Midbrain (tissue), 1 donor: ENCODE measurements at regions not wholly inside any gene's neighbourhood (a gene's known extent, or its start where the extent isn't known, plus 50 kb on each side); places are given as distances from the start of the nearest gene placed in this dataset.

Experiments used
- DNase-seq: peaks from one replicate; lab custom pipeline; 2025; lab: John Stamatoyannopoulos, UW

DNA sequence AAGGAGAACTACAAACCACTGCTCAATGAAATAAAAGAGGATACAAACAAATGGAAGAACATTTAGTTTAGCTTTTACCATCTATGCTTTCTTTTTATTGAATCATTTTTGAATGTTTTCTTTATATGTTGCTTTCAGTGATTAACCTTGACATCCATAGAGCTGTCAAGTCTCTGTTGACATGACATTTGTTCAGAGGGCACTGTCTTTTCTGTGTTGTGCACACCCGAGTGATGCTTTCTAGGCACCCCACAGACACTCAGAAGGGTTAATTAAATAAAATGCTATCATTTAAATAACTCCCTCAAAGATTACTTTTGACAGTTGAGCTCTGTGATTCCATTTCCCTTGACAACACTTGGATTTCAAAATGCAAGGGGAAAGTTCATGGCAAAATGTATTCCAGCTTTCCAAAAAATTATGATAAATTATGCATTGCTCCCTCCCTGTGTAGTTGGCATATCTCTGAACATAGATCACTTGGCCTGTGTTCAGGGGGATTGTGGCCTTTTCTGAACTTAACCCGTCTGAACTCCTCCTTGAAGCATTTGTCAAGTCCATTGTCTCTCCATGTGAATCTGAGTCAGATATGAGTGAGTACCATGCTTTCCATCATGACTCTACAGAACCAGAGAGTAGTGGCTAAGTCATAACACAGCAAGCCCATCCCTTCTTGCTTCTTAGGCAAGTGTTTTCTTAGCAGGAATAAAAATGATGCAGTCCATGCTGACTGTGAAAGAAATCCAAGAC is 372.6 kb downstream of the RPRM start:
- no peak for DNase-seq

DNA sequence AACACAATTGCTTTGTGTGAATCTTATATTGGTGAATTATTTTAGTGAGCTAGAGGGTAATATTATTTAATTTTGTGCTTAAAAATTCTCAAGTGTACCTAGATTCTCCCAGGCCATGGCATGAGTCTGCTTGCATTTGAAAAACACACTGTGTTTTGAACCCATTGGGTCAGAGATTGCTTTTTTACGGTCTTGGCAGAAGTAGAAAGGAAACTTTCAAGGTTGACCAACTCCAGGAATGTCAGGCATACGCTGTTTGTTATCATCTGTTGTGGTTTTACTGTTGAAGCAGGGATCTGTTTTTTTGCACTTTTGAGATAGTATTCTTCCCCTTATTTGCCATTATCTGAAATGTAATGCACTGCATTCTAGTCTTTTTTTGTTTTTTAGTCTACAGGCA is 377.4 kb downstream of the RPRM start:
- DNase-seq: no peak

DNA sequence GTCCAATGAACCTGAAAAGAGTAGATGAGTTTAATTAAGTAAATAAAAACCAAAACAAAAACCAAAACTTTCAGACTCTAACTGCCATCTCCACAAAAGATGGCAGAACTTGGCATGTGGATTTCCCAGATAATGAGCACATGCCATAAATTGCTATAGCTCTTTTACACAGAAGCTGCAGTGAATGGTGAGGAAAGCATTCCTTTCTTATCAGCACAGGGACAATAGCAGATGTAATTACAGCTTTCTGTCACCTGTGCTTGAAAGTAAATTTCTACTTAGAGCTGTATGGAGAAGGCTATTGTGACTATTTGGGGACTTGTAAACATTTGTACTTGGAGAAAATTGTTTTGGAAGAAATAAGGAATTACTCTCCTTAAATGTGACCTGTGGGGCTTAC is 378.4 kb downstream of the RPRM start:
- DNase-seq: no peak

GRCh38 chr2:153098073-153098472 is 379.7 kb downstream of the ARL6IP6 start:
- DNase-seq: no peak

- DNase-seq: no peak
Measured at GRCh38 chr2:153096272-153096671, 377.9 kb downstream of the ARL6IP6 start.

DNA sequence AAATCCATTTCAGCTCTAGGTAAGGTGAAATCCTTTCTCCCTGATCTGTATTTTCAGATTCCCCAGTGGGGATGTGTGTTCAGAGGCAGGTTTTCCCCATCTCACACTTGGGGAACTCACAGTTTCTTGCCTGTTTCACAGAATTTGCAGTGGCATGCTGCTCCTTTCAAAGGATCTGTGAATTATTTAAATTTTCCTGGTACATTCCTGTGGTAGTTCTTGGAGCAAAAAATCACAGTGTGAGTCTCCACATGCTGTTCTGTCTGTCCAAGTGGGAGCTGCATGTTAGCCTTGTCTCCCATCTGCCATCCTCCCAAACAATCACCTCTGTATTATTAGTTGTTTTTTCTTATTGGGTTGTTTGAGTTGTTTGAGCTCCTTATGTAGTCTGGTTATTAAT is 372.9 kb downstream of the ARL6IP6 start:
- DNase-seq: no peak

DNA sequence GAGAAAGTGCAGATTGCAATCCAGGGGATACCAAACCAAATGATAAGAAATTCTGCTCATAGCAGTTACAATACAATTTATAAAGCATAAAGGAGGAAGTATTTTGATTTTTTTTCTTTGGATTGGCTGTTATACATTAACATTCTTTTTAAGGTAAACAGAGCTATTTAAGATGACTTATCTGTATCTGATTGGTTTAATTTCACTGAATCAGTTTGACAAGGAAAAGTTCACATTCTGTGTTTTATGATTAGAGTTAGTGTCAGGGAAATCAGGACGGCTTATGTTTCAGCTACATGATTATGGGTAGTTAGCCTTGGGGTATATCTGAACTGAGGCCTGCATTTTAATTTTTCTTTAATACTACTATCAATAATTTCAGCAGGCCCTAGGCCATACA is 360.9 kb downstream of the ARL6IP6 start:
- no peak for DNase-seq

DNA sequence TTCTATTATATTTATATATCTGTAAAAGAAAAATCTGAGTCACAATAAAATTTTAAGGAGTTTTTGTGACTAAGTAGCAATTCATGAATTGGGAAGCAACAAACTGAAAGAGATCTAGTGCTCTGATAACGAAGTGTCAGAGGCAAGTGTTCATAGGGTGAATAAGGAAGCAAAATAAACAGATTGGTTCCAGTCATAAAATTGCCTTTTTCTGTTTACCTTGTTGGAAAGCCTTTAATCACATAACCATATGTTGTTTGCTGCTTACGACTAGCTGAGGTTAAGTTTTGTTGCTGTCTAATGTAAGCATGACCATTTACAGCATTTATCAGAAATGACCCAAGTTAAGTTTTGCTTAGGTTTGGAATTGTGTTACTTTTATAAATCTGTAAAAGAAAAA is 358.9 kb downstream of the ARL6IP6 start:
- no peak for DNase-seq

DNA sequence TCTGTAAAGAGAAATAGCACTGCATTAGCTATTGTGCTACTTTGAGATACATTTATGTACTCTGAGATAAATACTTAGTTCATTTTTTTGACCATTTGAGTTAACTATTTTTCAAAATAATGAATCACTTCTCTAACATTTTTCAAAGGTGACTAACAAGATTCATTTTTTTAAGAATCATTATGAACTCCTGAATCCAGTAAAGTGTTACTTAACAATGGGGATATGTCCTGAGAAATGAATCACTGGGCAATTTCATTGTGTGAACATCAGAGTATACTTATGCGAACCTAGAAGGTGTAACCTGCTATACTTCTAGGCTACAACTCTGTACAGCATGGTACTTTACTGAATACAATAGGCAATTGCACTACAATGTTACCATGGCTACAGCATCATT is 355.8 kb downstream of the ARL6IP6 start:
- no peak for DNase-seq

DNA sequence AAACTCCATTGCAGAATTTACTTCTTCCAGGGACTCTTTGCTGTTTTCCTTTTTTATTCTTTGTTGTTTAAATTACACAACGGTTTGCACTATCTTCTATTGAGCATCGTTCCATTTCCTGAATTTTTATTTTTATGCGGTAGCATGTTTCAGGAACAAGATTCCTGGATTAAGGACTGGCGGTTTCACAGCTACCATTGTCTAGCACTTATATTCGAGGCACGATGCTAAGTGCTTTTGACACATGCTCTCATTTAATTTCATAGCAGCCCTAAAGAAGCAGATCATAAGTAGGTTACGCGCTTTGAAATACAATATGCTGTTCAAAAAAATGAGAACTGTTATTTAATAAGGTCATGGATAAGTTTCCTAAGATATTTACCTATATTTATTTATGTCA is 354.4 kb downstream of the ARL6IP6 start:
- no peak for DNase-seq

DNA sequence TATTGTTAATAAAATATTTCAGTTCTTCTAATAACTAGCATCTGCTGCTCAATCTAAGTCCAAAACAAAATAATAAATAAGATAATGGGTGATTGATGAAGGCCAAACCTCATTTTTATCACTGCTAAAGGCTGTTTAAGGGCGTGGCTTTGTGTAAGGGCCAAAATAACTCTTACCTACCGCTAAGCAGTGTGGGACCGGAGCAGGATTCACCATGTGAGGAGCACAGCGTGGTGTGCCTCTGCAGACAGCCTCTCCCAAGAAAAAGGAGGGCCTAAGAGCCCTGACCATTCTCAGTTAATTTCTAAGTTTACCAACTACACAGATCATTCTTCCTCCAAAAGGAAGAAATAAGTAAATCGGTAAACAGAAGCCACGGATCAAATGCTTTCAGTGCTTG is 353.7 kb downstream of the ARL6IP6 start:
- DNase-seq: no peak

GRCh38 chr2:153071090-153071489 is 352.7 kb downstream of the ARL6IP6 start:
- no peak for DNase-seq

- no peak for DNase-seq
Measured at GRCh38 chr2:153068915-153069314, 350.5 kb downstream of the ARL6IP6 start.

GRCh38 chr2:153068052-153068451 is 349.6 kb downstream of the ARL6IP6 start:
- no peak for DNase-seq

DNA sequence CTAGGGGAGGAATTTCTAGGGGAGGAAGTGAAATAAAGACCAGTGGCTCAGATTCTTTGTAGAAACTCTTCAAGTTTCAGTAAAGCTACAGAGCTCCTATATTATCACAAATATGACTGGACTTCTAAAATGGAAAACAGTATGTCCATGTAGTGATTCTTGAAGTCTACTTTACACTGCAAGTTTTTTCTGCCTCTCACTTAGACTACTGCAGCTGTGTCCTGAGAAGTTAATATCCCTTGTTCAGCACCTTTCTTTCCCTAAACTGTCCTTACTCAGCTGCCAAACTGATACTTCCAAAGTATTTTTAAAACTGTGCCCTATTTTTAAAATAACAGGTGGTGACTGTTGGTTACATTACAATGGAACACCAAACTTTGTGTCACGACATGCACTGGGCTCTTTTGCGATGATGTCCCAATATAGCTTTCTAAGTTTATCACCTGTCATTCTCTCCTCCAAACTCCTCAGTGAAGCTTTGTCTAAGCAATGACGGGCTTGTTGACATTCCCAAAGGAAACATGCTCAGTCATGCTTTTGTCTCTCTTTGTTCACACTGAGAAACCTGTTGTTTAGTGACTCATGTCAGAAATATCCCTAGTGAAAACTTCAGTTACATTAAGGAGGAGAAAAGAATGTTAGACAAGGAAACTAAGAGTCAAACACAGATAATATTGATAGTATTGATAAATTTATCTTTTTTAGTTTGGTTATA is 341.1 kb downstream of the ARL6IP6 start:
- no peak for DNase-seq

GRCh38 chr2:153057743-153058142 is 339.3 kb downstream of the ARL6IP6 start:
- DNase-seq: no peak

DNA sequence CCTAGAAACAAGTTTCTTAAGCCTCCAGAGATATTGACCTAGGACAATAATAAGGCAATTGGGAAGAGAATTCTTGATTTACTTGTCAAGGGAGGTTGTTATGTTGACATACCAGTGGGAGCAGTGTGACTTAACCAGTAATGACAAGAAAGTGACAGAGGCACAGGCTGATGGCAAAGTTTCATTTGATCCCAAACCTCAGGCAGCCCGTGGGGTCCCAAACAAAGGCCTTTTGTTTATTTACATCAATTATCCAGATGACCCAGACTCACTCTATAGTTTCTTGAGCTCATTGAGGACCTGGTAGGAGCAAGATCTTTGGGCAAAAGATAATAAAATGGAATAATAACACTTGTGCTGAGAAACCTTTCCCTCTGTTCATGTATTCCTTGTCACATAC is 336.8 kb downstream of the ARL6IP6 start:
- no peak for DNase-seq

GRCh38 chr2:153052807-153053559 is 334.6 kb downstream of the ARL6IP6 start:
- no peak for DNase-seq

GRCh38 chr2:153047220-153047619 is 328.8 kb downstream of the ARL6IP6 start:
- no peak for DNase-seq

- DNase-seq: no peak
Measured at GRCh38 chr2:153043385-153043784, 325.0 kb downstream of the ARL6IP6 start.

- DNase-seq: no peak
Measured at GRCh38 chr2:153028626-153029025, 310.2 kb downstream of the ARL6IP6 start.

GRCh38 chr2:153027533-153027932 is 309.1 kb downstream of the ARL6IP6 start:
- DNase-seq: no peak

DNA sequence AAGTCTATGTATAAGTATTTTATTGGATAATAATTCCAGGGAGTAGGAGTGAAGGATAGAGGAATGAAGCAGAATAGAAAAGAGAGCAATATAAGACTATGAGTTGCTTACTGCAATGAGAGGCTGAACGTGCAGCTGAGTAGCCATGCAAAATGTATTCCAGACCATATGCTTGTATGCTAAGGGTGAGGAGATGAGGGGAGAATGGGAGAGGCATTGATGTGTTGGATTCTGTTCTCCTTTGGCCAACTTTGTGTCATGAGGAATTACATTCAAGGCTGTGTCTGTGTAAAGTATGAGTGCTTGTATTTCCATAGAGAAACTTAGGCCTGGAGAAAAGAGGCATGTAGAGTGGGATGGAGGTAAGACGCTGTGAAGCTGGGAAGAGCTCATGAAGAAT is 301.8 kb downstream of the ARL6IP6 start:
- DNase-seq: no peak
